OCI-LY7 (cell line): ENCODE measurements at regions not wholly inside any gene's neighbourhood (a gene's known extent, or its start where the extent isn't known, plus 50 kb on each side); places are given as distances from the start of the nearest gene placed in this dataset.

Experiments used
- CTCF ChIP-seq: fragments of 200-600 bp; sonication (generic); conservative IDR thresholded peaks from 2 replicates; pipeline ENCODE4 v1.5.1; 2014; ENCODE audit warnings: mild to moderate bottlenecking, antibody characterized with exemption, low read length, moderate library complexity, mixed read lengths
- EZH2phosphoT487 ChIP-seq: fragments of 200-600 bp; sonication (generic); IDR thresholded peaks from 2 replicates; pipeline ENCODE4 v1.6.1; 2018; ENCODE audit warnings: low read depth, borderline replicate concordance, mild to moderate bottlenecking, mixed run types, antibody characterized with exemption, low read length, moderate library complexity, mixed read lengths

GRCh38 chr6:133016631-133017030 is 202.3 kb downstream of the RPS12 start:
- TF ChIP-seq CTCF (no peak), EZH2phosphoT487 (no peak)
